GM12891 (cell line): ENCODE measurements at regions not wholly inside any gene's neighbourhood (a gene's known extent, or its start where the extent isn't known, plus 50 kb on each side); places are given as distances from the start of the nearest gene placed in this dataset.

Experiments
- DNase-seq: peaks from one replicate; pipeline ENCODE4 v3.0.0; 2011; ENCODE audit warnings: low spot score; ENCODE audit not compliant: insufficient read length
- FAIRE-seq: peaks from 2 replicates; lab custom pipeline; 2011; peaks lifted over from hg19 to GRCh38; lab: Jason Lieb, UNC
- PAX5 ChIP-seq: IDR thresholded peaks from 2 replicates; pipeline ENCODE4 v1.6.1; 2011; ENCODE audit warnings: low read length, moderate library complexity, mild to moderate bottlenecking; ENCODE audit not compliant: insufficient read depth, severe bottlenecking
- POLR2A ChIP-seq: IDR thresholded peaks from 2 replicates; pipeline ENCODE4 v1.6.1; 2011; ENCODE audit warnings: low read depth, low read length, control low read depth
- POLR2AphosphoS5 ChIP-seq: IDR thresholded peaks from 2 replicates; pipeline ENCODE4 v1.6.1; 2011; ENCODE audit warnings: low read depth, low read length, control low read depth
- POU2F2 ChIP-seq: IDR thresholded peaks from 2 replicates; pipeline ENCODE4 v1.6.1; 2011; ENCODE audit warnings: low read depth, mild to moderate bottlenecking, control low read depth, low read length, moderate library complexity
- SPI1 ChIP-seq: IDR thresholded peaks from 2 replicates; pipeline ENCODE4 v1.6.1; 2011; ENCODE audit warnings: low read depth, low read length, control low read depth
- TAF1 ChIP-seq: IDR thresholded peaks from 2 replicates; pipeline ENCODE4 v1.6.1; 2011; ENCODE audit warnings: low read depth, low read length, control low read depth

DNA sequence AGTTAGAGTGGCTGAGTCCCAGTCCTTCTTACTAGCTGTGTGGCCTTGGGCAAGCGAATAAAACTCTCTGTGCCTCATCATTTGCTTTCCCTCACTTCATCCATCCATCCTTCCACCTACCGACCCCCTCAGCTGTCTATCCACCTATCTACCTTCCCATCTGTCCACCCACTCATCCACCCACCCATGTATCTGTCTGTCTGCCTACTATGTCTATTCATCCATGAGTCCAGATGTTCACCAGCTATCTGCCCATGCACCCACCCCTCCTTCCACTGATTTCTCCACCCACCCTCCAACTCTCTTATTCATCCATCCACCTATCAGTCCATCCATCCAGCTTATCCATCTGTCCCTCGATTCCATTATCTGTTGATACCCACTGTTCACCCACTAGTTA is 60.4 kb upstream of the ATP2B2 start:
- FAIRE-seq, result no peak
- TF ChIP-seq TAF1, result no peak

DNA sequence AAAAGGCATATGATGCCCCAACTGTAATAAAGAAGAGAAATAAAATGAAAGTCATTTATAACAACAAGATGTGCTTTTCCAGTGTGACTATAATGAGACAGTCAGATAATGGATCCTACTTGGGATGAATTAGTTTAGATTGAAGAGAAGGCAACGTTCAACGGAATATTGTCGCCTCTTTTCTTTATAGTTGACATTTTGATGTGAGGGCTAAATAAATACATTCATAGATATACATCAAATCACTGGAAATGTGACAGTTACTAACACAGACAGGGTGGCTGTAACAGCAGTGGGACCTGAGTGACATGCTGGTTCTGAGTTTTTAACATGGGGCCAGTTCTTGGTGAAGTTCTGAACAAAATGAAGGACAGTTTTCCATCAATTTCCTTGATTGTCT is 61.1 kb upstream of the ATP2B2 start:
- FAIRE-seq, result no peak
- TF ChIP-seq POLR2A, result no peak
- TF ChIP-seq POLR2AphosphoS5, result no peak
- no peak for TF ChIP-seq POU2F2
- no peak for TF ChIP-seq SPI1
- TF ChIP-seq TAF1, result no peak
- no peak for TF ChIP-seq PAX5
- DNase-seq, result no peak

More for the DNA sequence above, 60.4 kb upstream of the ATP2B2 start:
- DNase-seq, result no peak

DNA sequence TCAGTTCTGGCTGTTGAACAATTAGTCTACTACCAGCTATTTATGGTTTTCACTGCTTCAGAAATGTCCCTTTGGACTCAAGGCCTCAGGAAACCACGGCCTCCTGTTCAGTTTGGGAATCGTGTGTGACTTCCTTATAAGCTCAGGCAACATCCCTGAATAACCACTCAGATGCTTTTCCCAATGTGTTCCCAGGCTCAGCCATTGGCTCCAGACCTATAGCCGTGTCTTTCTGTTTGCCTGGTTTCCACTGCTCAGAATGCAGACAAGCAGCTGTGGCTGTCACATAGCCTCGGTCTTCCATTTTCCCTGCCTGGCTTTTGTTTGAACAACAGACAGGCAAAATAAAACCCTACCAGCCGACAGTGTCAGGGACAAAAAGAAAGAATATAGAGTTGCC is 63.2 kb upstream of the ATP2B2 start:
- TF ChIP-seq TAF1, result no peak
- TF ChIP-seq PAX5, result no peak
- no peak for TF ChIP-seq SPI1
- no peak for TF ChIP-seq POU2F2
- no peak for TF ChIP-seq POLR2A
- DNase-seq (no peak), FAIRE-seq (no peak)

DNA sequence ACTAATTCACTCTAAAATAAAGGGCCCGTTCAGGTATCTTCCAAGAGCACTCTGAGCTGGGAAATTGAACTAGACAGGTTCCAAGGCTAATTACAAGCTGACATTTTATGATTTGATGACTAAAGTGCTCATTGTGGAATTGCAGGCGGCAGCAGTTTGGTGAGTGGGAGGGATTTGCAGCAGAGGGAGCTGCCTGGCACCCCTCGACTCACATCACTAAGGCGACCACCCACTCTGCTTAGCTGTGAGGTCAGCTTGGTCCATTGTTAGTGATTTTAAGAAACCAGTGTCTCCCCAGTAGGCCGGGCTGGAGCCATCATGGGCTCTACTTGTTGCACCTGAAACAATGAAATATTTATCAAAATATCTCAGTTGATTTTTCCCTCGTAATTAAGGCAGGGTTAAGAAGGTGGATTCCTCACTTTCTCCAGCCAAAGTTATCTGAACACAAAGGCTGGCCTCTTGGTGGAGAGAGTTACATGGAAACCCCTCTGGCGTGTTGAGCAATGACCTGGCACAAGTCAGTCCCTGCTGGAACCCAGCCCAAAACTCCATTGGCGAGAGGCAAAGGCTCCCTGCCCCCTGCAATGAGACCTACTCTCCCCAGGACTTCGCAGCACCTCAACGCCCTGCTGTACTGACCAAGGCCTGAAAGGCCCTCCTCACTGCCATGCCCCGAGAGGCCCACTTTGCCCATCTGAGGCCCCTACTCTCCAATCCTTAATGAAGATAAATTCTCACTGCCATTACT is 65.0 kb upstream of the ATP2B2 start:
- TF ChIP-seq PAX5 (no peak), POU2F2 (no peak), POLR2AphosphoS5 (no peak), POLR2A (no peak), TAF1 (no peak), SPI1 (no peak)
- FAIRE-seq, result no peak
- DNase-seq, result no peak

DNA sequence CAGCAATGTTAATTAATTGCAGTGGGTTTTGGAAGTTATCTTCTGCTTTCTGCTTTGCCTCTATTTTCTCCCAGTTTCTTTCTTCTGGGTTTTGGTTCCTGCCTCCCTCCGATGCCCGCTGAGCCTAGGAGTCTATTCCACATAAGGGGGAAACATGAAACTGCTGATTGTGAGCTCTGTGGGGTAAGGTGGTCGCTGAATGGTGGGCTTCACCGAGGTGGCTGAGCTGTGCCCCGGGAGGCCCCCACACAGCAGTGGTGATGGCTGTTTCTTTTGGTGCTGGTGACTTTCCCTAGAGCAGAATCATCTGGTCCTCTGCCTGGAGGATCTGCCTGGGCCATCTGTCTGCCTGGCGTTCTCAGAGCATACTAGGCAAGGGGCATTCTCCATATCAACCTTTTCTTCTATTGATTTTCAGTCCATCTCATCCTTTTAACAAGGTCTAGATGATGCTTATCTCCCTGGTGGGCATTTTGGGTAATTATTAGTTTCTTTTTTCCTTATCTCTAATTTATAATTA is 68.8 kb upstream of the ATP2B2 start:
- no peak for DNase-seq
- TF ChIP-seq POLR2AphosphoS5, result no peak
- TF ChIP-seq PAX5, result no peak
- no peak for TF ChIP-seq POU2F2
- TF ChIP-seq SPI1, result no peak
- no peak for TF ChIP-seq POLR2A
- no peak for TF ChIP-seq TAF1
- FAIRE-seq, result no peak

DNA sequence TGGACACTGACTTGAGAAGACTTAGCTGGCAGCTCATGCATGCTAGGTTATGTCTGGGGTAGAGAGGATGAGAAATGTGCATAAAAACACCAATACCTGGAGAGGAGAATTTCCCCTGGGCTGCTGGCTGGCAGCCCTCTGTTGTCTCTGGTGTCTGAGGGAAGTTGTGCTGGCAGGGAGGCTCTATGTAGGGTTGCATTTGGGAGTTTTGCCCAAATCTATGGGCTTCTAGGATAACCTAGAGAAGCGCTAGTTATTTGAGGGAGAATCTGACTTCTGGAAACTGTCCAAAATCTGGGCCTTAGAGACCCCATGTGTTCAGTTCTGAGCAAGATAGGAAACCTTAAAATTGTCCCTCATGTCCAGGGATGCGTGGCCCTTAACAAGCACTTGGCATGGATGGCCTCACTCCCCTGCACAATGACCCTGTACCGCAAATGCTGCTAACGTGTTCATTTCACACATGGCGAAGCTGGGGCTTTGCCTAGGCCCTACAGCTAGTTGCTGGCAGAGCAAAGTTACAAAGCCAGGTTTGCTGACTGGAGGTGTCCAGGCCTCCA is 70.3 kb upstream of the ATP2B2 start:
- DNase-seq, result no peak
- TF ChIP-seq SPI1 (no peak), POLR2AphosphoS5 (no peak), POLR2A (no peak), TAF1 (no peak), POU2F2 (no peak), PAX5 (no peak)
- FAIRE-seq, result no peak

DNA sequence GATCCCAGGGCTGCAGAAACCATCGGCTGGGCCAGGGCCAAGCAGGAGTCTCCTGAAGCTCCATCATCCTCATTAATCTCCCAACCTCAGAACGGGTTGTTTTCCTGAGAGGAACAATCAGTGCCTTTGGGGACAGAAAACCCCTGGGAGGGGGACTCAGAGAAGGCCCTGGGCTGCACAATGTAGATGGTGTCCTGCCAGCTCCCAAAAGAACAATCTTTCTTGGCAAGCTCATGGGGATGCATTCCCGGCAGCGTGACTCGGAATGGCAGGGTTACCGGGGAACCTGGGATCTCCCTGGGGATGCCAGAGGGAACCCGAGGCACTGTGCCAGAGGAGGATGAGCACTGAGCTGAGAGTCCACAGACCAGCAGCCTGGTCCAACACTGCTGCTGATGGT is 72.1 kb upstream of the ATP2B2 start:
- TF ChIP-seq SPI1 (no peak), PAX5 (no peak), POU2F2 (no peak)
- FAIRE-seq, result no peak
- no peak for DNase-seq

DNA sequence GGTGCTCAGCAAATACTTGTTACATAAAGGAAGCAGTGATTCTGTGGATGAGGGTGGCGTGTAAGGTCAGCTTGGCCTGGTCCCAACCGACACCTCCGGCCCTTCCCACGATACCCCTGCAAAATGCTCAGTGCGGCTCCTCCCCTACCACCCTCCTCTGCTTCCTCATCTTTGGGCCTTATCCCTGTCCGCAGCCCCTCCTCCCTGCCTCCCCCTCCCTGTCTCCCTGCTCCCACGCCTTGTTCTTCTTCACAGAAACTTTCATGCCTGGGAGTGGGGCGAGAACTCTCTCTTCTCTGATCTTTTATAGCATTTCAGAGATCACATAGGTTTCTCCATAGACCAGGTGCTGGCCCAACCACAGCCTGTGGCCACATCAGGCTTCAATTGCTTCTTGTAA is 75.0 kb upstream of the ATP2B2 start:
- no peak for TF ChIP-seq POU2F2
- TF ChIP-seq PAX5, result no peak
- no peak for TF ChIP-seq SPI1
- TF ChIP-seq POLR2AphosphoS5, result no peak
- no peak for TF ChIP-seq POLR2A
- TF ChIP-seq TAF1, result no peak
- DNase-seq, result no peak
- no peak for FAIRE-seq

DNA sequence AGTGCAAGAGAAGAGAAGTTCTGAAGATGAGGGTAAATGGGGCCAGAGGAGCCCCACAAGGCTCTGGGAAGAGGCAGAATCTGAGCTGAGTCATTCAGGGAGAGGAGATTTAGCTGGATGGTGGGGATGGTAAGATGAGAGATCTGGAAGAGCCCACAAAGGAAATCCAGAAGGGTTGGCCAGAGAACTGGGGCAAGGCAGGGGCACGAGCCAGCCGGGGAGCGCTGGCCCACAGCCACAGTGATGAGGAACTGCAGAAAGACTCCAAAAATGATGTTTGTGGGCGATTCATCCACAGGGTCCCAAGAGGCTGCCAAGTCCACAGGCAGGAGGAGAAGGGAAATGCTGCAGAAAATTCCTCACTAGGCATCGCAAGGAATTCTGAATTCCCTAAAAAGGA is 75.9 kb upstream of the ATP2B2 start:
- no peak for FAIRE-seq
- no peak for DNase-seq
- TF ChIP-seq POLR2A (no peak), PAX5 (no peak), POLR2AphosphoS5 (no peak), SPI1 (no peak), POU2F2 (no peak), TAF1 (no peak)

DNA sequence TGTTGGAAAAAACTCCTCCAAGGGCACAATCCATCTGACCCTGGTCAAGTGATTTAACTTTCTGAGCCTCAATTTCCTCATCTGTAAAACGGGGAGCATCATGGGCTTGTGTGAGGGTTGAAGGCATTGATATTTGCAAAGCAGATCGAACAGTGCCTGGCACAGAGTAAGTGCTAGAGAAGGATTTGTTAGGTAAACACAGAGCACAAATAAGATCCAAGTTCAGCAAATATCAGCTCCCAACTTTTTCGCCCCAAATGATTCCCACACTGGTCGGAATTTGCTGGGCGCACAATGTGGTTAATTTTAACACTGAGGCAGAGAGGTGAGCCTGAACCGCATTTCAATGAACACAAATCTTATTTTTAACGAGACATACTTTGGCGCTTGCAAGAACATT is 76.3 kb upstream of the ATP2B2 start:
- no peak for FAIRE-seq
- no peak for DNase-seq
- TF ChIP-seq SPI1 (no peak), POU2F2 (no peak), POLR2AphosphoS5 (no peak), TAF1 (no peak), PAX5 (no peak), POLR2A (no peak)

DNA sequence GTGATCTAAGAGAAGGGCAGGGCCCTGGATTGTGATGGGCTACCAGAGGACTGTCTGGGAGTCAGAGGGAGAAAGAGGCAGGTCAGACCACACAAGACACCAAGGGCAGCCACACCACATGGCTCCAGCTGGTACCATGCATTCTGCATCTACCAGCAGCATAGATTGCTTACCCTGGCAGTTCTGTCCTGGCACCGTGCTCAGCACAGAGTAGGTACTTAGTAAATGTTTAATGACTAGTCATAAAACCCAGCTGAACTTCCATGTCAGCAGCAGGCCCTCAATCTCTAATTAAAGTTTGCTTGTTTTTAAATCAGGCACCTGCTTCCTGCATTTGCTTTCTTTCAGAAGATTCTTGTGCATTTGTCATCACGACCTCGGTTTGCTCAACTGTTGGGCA is 77.3 kb upstream of the ATP2B2 start:
- TF ChIP-seq SPI1 (no peak), POLR2AphosphoS5 (no peak)
- no peak for DNase-seq
- no peak for FAIRE-seq
